ENCODE measurements at regions not wholly inside any gene's neighbourhood (a gene's known extent, or its start where the extent isn't known, plus 50 kb on each side); places are given as distances from the start of the nearest gene placed in this dataset.

DNA sequence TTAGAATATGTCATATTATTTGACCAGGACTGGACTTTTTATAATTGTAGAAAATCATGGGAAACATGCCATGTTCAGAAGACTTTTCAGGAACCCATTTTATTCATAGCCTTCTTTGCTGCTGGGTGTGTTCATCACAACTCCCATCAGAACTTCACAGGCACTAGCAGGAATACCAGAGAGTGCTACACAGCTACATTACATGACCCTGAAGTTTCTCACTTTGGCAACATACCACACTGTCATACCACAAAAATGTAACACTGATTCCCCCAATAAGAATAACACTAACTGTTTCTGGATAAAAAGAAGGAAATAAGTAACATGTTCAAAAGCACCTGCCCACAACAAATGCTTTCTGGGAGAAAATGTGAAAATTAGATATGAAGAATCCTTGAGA, 405.4 kb downstream of the CDH2 start:
- TF ChIP-seq POLR2A (IDR thresholded peaks at IDR 0.05; ENCODE audit: low read depth, low read length): no peak
- TF ChIP-seq POLR2AphosphoS5 (IDR thresholded peaks at IDR 0.05; ENCODE audit: low read depth, low read length): no peak
- no peak for TF ChIP-seq TAF1 (IDR thresholded peaks at IDR 0.05; ENCODE audit: borderline replicate concordance, low read depth, low read length)

Data from GM12892 (cell line).